Inflammatory macrophage treated with lipopolysaccharide for 1 hour (primary cell): ENCODE measurements at regions not wholly inside any gene's neighbourhood (a gene's known extent, or its start where the extent isn't known, plus 50 kb on each side); places are given as distances from the start of the nearest gene placed in this dataset.

ENCODE experiments used
- DNase-seq, 2 donors: peaks; one replicate each; pipeline ENCODE4 v3.0.0-alpha.2; 2020 to 2022

DNA sequence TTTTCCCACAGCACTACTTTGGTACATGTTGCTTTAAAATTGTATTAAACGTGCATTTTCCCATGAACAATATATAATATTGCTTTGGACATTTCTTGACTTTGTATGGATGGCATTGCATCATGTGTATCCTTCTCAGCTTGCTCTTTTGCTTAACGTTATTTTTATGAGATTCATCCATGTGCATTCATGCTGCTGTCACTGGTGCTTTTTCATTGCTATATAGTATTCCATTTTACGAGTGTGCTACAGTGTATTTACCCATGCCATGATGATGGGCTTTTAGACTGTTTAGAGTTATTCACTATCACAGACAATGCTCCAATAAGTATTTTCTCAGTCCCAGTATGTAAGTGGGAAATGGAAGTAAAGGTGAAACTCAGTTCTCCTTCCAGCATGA lies 195.2 kb upstream of the COX10 start:
- no peak for DNase-seq

DNA sequence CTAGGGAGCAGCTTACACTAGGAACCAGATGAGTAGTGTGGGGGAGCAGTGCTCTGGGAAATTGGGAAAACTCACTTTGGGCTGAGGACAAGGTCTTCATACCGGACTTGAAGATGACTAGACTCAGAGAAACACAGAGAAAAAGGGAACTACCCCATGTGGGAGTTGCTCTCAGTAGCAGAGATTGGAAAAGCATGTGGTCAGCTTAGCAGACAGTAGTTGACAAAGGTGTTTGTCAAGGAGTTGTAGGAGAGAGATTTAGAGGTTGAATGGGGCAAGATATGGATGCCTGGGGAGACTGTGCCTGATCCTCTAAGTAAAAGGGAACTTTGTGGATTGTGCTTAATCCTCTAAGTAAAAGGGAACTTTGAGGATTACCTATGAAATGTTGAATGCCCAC lies 194.5 kb upstream of the COX10 start:
- DNase-seq, result no peak

DNA sequence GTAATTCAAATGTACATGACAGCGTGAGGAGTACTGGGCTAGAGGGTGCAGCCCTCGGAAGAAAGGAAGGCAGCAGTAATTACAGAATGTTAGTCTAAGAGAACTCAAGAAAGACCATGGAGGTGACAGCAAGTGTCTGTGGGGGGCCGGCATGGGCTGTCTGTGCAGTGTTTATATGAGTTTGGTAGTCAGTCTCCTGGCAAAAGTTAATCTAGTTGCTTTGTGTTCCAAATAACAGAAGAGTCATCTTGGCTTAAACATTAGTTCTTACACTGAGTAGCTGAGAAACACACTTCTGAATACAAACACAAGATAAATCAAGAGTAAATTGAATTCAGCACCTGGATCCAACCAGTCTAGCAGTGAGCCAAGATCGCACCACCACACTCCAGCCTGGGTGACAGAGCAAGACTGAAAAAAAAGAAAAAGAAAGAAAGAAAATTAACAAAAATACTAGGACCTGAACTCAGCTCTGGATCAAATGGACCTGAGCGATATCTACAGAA lies 189.3 kb upstream of the COX10 start:
- DNase-seq, result no peak

DNA sequence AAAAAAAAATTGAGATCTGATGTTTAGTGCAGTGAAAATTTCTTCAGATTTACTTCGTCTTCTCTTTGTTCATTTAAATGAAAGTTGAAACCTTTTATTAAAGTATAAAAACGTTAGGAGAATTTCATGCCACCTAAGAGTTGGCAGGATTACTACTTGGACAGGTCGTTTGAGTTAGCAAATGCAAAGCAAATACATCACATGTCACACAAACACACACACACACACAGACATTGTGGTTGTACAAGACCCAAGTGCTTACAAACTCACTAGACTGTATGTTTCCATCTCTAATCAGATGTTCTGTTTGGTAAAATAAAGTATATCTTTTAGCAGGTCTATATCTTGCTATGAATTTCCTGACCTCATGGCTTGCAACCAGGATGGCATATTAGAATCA lies 185.6 kb upstream of the COX10 start:
- DNase-seq, result no peak

DNA sequence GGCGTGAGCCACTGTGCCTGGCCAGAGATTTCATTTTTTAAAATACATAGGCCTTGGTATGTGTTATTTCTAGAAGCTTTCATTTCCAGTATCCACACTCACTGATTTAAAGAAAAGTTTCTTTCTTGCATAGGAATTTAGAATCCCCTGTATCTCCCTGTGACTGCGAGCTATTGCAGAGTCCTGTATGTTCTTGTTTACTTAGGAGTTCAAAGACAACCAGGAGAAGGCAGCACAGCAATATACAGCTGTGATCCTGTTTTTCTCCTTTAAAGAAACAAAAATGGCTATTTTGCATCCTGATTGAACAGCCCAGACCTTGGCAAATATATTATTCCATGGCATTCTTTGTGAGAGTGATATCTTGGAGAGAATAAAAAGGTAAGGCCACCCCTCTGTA lies 185.0 kb upstream of the COX10 start:
- DNase-seq, result no peak

DNA sequence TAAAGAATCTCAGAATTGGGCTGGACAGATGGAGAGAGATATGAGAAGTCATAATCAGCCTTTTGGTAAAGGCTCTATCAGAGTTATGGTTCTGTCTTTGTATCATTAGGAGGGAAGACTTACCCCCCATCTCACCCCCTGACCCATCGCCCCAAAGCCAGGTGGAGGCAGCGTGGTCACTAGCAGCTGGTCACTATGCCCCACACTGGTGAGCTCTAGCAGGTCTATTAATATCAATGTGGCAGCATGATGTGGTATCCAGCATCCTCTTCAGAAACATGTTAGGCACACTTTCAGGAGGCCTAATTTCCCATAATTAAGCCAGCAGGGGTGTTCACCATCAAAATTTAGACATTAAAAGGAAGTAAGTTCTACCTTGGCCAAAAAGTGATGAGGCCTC lies 183.8 kb upstream of the COX10 start:
- DNase-seq, result no peak

DNA sequence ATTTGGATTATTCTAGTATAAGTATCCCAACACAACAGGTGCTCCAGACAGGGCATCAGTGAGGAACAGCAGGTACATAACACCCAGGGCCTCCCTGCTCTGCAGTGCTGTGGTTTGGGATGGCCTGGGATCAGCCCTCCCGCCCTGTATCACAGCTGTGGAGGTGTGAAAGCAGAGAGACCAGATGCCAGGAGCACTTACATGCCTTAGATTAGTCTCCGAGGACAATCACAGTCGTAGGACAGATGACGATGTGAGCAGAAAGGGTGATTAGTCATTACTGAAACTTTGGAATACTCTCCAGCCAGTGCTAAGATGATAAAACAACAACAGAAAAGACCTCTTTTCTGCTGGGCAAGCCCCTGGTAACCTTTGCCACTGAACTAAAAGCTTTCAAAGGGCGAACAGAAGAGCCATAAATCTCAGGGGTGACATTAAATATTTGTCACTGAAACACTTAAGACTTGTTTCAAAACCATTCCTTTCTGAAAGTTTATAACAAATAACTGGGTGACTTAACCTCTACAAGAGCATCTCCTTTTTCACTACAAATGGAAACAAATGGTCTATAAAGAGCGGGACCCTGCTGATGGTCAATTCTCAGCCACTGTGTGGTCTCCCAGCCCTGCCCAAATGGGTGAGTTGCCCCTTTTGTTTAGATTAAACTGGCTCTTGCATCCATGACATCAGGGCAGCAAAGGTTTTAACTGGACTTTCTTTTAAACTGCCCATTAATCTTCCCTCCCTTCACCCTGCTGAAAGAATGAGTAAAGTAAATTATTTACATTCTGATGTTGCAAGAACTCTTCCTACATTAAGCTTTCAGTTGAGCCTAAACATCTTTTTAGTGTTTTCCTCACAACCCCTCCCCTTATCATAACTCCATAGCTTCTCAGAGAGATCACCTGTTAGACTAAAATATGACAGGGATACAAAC lies 183.1 kb upstream of the COX10 start:
- no peak for DNase-seq

DNA sequence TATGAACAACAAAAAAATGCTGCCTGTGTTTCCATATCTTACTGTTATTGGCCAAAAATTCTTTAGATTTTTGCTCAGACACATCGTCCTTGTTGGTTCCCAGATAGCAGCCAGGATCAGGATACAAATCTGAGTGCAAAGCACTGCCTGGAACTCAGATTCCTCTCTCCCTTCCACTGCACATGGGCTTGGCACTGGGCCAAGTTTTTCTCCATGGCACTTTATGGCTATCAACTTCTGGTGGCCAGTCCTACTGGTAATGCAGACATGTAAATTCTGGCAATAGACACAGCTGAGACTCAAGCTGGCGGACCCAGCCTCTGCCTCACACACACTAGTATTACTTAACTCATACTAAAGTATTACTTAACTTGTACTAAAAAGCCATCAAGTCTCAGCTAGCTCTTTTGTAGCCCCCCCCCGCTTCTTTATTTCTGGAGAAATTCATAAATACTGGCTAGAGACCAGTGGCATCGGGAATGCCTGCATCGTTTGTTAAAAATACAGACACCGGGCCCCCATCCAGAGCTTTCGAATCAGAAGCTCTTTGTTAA lies 181.2 kb upstream of the COX10 start:
- DNase-seq, result no peak

DNA sequence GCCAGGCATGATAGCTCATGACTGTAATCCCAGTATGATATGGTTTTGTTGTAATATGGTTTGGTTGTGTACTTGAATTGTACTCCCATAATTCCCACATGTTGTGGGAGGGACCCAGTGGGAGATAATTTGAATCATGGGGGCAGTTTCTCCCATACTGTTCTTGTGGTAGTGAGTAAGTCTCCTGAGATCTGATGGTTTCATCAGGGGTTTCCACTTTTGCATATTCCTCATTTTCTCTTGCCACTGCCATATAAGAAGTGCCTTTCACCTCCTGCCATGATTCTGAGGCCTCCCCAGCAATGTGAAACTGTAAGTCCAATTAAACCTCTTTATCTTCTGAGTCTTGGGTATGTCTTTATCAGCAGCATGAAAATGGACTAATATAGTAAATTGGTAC lies 160.3 kb upstream of the COX10 start:
- peak; percentile 38 to 52 for DNase-seq

DNA sequence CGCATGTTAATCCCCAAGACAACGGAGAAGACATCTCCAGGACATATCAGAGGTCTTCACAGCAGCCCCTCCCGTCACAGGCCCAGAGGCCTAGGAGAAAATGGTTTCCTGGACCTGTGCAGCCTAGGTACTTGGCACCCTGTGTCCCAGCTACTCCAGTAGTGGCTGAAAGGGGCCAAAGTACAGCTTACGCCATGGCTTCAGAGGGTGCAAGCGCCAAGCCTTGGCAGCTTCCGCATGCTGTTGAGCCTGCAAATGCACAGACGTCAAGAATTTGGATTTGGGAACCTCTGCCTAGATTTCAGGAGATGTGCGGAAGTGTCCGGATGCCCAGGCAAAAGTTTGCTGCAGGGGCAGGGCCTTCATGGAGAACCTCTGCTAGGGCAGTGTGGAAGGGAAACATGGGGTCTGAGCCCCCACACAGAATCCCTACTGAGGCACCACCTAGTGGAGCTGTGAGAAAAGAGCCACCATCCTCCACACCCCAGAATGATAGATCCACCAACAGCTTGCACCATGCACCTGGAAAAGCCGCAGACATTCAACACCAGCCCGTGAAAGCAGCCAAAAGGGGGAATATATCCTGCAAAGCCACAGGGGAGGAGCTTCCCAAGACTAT lies 159.3 kb upstream of the COX10 start:
- DNase-seq, result no peak

DNA sequence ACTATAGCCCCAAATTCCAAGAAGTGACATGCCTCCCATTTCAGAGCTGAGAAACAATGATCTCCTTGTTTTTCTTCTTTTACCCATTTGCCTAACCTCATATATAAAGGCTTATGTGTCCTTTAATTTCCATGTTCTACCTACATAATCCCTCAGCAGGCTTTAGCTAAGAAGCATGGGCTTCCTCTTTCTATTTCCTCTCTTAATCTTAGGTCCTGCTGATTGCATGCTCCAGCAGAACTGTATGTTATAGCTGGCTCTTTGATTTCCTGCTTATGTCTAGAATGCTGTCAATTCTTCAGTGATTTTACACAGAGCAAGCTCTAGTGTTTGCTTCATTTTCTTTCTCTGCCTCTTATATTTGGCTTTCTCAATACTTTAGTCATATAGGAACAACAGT lies 151.7 kb upstream of the COX10 start:
- peak; percentile 30 to 38 for DNase-seq

DNA sequence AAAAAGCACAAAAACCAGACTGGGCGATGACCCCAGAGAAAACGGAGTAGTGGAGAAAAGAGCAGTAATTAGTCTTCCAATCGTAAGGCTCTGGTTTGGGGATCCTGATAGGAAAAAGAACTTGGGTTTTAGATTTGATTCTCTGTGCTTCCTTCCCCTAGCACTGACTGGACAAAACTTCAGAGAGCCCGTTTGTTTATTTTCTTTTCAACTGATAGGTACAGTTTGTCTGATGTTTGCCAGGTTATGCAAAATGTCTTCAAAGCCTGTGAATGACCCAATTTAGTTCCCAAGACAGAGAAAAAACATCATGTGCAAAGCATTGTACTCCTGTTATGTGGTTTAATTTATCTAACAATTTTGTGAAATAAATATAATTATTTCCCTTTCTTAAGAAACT lies 151.1 kb upstream of the COX10 start:
- DNase-seq, result no peak

DNA sequence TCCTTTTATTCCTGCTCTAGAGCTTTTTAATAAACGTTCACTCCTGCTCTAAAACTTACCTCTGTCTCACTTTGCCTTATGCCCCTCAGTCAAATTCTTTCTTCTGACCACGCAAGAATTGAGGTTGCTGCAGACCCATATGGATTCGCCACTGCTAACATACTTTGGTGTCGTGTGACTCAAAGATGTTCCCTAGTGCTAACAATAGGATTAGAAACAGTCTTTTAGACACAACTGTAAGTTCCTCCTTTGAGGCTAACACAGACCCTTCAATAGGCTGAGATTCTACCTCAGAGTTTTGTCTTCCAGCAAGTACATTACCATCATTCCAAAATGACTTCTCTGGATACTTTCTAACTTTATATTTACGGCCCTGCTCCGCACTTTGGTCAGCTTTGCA lies 149.5 kb upstream of the COX10 start:
- DNase-seq, result no peak

DNA sequence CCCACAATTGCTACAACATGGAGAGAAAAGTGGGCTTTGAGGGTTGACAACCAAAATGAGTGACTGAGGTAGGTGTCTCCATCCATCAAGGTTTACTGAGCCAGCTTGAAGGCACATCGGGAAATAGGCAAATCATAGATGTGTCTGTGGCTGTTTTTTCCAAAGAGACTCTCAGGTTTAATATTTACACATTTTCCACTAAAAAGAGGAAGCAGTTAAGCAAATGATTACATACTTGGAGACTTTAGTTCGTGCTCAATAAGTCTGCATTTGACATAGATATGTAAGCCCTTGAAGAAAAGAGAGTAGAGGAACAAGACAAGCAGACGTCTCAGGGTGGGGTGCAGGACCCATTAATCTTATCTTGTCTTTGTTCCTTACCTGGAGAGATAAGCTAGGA lies 148.9 kb upstream of the COX10 start:
- DNase-seq, result peak; percentile 26 to 30

DNA sequence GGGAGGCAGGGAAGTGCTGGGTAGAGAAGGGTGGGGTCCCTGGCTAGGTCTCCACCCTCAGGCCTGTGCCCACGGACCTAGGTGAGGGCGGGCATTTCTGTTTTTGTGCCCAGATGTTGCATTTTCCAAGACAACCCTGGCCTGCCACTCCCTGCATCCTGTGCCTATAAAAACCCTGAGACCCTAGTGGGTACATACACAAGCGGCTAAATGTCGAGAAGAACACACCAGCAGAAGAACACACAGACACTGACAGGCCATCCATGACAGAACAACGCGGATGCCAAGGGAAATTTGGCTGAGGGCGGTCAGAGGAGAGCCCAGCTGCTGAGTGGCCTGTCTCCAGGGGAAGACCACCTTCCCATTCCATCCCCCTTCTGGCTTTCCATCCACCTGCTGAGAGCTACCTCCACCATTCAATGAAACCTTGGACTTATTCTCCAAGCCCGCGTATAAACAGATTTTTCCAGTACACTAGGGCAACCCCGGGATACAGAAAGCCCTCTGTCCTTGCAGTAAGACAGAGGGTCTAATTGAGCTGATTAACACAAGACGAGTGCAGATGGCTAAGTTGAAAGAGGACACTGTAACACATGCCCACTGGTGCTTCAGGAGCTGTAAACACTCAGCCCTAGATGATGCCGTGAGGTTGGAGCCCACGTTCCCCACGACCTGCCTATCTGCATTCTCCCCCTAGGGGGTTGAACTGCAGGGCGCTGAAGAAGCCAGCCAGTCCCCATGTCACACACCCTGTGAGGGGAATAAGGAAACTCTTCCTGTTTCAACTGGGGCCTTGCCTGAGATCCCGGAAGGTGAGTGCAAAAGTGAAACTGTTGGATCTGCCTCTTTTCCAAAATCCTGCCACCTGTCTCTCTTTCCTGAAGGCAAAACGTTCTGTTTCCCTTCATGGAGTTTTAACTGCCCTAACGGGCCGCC lies 147.2 kb upstream of the COX10 start:
- no peak for DNase-seq

DNA sequence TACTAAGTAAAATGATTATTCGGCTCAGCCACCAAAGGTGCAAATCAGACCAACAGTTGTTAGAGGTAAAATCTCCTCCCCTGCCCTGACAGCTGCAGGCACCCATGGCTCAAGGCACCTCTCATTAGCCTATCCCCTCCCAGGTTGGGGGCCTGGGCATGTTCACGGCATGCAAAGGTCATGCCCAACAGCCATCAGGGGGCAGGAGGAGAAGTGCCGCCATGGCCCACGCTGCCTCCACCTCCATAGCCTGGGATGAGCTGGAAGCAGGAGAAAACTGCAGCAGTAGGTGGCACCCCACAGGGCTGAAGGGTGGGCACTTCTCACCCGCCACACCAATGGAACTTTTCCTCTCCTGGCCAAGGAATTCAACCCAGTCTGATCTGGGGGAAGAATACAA lies 146.4 kb upstream of the COX10 start:
- no peak for DNase-seq

DNA sequence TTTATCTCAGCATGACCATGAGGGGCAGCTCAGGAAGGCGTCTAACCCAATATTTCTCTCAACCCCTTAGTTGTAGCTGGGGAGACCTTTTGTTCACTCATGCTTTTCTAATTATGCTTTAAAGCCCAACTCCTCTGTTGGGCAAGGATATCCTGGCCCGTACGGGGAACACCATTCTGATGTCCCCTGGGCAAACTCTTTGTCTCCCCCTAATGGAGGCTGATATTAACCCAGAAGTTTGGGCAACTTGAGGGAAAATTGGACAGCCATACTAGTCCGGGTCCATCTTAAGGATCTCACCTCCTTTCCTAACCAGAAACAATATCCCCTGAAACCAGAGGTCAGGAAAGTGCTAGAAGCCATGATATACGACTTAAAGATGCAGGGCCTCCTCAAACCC lies 143.7 kb upstream of the COX10 start:
- no peak for DNase-seq

DNA sequence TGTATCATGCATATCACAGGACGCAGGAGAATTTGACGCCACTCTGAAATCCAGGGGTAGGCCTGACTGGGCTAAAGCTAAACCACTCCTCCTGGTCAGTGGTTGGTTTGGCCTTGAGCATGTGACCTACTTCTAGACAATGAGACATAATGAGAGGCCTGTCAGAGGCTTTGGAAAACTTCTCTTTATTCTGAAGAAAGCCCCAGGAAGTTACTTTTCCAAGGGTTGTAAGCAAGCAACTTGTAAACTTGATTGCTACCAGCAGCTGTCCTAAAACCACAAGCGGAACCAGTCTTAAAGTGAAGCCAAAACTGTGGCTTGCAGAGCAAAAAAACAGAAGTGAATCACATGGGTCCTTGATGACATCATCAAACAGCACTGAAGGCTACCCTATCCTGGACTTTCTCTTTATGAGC lies 138.2 kb upstream of the COX10 start:
- DNase-seq, result peak; percentile 93 to 96

DNA sequence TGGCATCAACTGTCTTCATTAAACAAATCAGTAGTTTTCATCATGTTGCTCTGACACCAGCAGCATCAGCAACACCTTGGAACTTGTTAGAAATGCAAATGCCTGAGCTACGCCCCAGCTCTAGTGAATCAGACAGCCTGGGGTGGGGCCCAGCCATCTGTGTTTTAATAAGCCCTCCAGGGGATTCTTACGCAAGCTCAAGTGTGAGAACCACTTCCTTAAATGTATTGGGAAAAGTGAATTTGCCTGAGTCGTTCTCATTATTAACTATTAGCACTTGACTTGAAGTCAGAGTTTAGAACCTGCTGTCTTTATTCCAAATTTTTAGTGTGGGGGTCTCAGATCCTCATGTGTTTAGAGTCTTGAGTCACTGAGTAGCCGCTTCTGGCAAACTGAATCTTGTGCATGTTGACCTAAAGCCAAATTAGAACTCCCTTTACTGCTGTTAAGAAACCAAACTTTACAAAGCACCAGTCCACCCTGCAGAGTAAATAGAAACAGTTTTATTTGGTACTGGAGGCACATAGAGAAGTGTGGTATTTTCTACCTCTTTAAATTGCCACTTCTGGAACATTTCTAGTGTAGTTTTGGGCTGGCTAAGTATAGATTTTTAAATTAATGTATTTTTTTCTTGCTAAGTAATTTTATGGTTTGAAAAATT lies 137.4 kb upstream of the COX10 start:
- DNase-seq, result peak; percentile 88 to 92

DNA sequence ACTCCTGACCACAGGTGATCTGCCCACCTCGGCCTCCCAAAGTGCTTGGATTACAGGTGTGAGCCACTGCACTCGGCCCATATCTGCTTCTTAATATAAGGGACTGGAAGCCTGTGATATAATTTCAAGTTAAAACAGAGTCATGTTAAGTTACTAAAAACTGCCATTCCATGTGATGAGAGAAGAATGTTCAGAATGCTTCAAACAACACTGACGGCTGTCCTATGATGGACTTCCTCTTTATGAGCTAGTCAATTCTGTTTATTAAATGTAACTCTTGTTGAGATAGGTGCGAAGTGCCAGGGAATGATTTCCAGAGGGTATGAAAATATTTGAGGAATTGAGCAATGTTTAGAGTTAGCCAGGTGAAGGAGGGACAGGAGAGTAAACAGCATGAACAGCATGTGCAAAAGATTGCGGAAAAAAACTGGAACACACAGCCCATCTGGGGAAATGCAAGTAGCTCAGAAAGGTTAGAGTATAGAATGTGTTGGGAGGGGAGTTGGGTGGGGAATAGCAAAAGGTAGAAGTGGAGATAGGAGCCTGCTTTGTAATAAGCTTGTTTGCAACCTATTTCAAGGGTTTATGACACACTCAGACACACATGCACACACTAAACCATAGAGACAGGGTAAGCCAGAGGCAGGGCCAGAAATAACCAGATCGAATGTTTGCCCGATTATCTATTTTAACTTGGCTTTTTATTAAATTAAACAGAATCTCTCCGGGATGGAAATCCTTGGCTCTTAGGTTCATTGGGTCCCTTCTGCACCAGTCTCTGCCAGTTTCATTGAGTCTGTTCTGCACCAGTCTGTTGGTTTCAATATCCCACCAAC lies 135.6 kb upstream of the COX10 start:
- no peak for DNase-seq

DNA sequence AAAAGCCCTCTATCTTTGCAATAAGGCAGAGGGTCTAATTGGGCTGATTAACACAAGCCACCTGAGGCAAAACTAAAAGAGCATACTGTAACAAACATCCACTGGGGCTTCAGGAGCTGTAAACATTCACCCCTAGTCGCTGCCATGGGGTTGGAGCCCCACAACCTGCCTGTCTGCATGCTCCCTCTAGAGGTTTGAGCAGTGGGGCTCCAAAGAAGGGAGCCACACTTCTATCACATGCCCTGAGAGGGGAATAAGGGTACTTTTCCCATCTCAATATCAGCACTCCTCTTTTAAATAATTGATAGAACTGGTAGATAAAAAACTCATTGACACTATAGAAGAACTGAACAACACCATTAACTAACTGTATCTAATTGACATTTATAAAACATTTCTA lies 130.1 kb upstream of the COX10 start:
- DNase-seq, result no peak
